Psoas muscle (tissue), 7 donors: ENCODE measurements at regions not wholly inside any gene's neighbourhood (a gene's known extent, or its start where the extent isn't known, plus 50 kb on each side); places are given as distances from the start of the nearest gene placed in this dataset.
"Not testable (repeated sequence)": the region's sequence is repeated elsewhere in the genome, so short reads cannot be mapped to it uniquely, and the experiment has no call there.

Experiments
- ATAC-seq, 4 donors: fragments of 200-7000 bp; cut with Tn5 transposase; one replicate each; pipeline ENCODE4 v1.9.1; 2020; ENCODE audit warnings: moderate library complexity in 3 of 4, mild to moderate bottlenecking in 2 of 4
- DNase-seq, 2 donors: peaks; one replicate each; pipeline ENCODE4 v3.0.0-alpha.2; 2020
- H3K27ac ChIP-seq: fragments of 200-600 bp; one replicate; pipeline ENCODE4 v1.8.0; 2022
- H3K27me3 ChIP-seq, 3 donors: fragments of 200-600 bp in 1 of 3; one replicate each; pipeline versions ENCODE4 v1.6.1 to v1.8.0; 2013 to 2022; ENCODE audit warnings: low read length in 2 of 3, mild to moderate bottlenecking in 2 of 3, moderate library complexity in 1 of 3; ENCODE audit not compliant: insufficient read depth in 3 of 3
- H3K36me3 ChIP-seq, 2 donors: fragments of 200-600 bp in 1 of 2; one replicate each; pipeline versions ENCODE4 v1.6.1 to v1.8.0; 2013 to 2022; ENCODE audit warnings: low read depth in 1 of 2, mild to moderate bottlenecking in 1 of 2, moderate library complexity in 1 of 2; ENCODE audit not compliant: insufficient read depth in 1 of 2
- H3K4me1 ChIP-seq: fragments of 200-600 bp; one replicate; pipeline ENCODE4 v1.8.0; 2022
- H3K4me3 ChIP-seq: fragments of 200-600 bp; one replicate; pipeline ENCODE4 v1.8.0; 2022; ENCODE audit warnings: mild to moderate bottlenecking
- H3K9me3 ChIP-seq: fragments of 200-600 bp; one replicate; pipeline ENCODE4 v1.8.0; 2022
- CTCF ChIP-seq: fragments of 200-600 bp; IDR thresholded peaks from one replicate; pipeline ENCODE4 v1.8.0; 2022; ENCODE audit warnings: antibody characterized with exemption
- WGBS, 3 donors: extraction: QIAGEN DNeasy Blood & Tissue Kit; methylation state at CpG; one replicate each; pipeline versions ENCODE4 v1.1.6 to v1.1.7; 2013; 5-methylcytosine and 5-hydroxymethylcytosine counted together
- intact Hi-C, 2 donors: fragments of 100-400 bp; cut with DNase I; formaldehyde crosslinking; loops; one replicate each; pipeline versions ENCODE4 v1.11.0 to v1.14.2; 2022
- donor health status: healthy with polysubstance abuse.
- donor health status: DM: no; HTN: no; CAD: no; lungs with moderate emphysema.
- donor health status: Bipolar disorder and iron deficiency.
- donor health status: healthy.
- donor health status: DM: yes; HTN: yes; CAD: no.
- donor health status: DM: no; HTN: no; CAD: no.
- donor health status: DM: yes; HTN: yes; CAD: no.

- Histone ChIP-seq H3K27ac (no peak overlapping the region), H3K4me1 (no peaks in the 10 kb centered on the region), H3K36me3 (no peaks in the 10 kb centered on the region), H3K27me3 (no peaks in the 10 kb centered on the region), H3K4me3 (no peak overlapping the region), H3K9me3 (no peaks in the 10 kb centered on the region)
- DNase-seq, result no peak
- intact Hi-C loops, result no loop called here
- no peak for TF ChIP-seq CTCF
- whole genome bisulfite sequencing, 3 donors, result 12 to 16% (median 15%) methylated on average over 3 of the region's 3 CpGs
- no peak for ATAC-seq
Observed at GRCh38 chrX:7637066-7637465, 205.9 kb upstream of the VCX start.

- no peaks in the 10 kb centered on the region for H3K36me3 ChIP-seq
- H3K4me1 ChIP-seq, result no peaks in the 10 kb centered on the region
- intact Hi-C loops, result no loop called here
- WGBS, 3 donors, result 63 to 77% (median 64%) methylated on average over 3 of the region's 3 CpGs
- no peak for TF ChIP-seq CTCF
- no peak overlapping the region for H3K27ac ChIP-seq
- H3K9me3 ChIP-seq, result no peaks in the 10 kb centered on the region
- H3K4me3 ChIP-seq, result no peak overlapping the region
- no peak for ATAC-seq
- H3K27me3 ChIP-seq, result no peaks in the 10 kb centered on the region
- no peak for DNase-seq
Observed at GRCh38 chrX:7635604-7636003, 207.4 kb upstream of the VCX start.

GRCh38 chrX:7620560-7620959, 222.4 kb upstream of the VCX start:
- WGBS, 3 donors, result 52 to 56% (median 52%) methylated on average over 3 of the region's 3 CpGs
- no peak for TF ChIP-seq CTCF
- intact Hi-C loops, result no loop called here
- no peaks in the 10 kb centered on the region for H3K36me3 ChIP-seq
- DNase-seq (no peak), ATAC-seq (no peak)
- no peaks in the 10 kb centered on the region for H3K4me1 ChIP-seq
- no peak overlapping the region for H3K27ac ChIP-seq
- no peaks in the 10 kb centered on the region for H3K9me3 ChIP-seq
- peaks cover 0 to 3% (median 0%) of the 10 kb centered on the region in 3 donors for H3K27me3 ChIP-seq
- H3K4me3 ChIP-seq, result no peak overlapping the region

GRCh38 chrX:7617994-7618393, 225.0 kb upstream of the VCX start:
- Histone ChIP-seq H3K4me1 (no peaks in the 10 kb centered on the region), H3K27me3 (peaks cover 0 to 3% (median 0%) of the 10 kb centered on the region in 3 donors), H3K27ac (no peak overlapping the region), H3K4me3 (no peak overlapping the region), H3K36me3 (no peaks in the 10 kb centered on the region), H3K9me3 (no peaks in the 10 kb centered on the region)
- TF ChIP-seq CTCF, result no peak
- DNase-seq, result no peak
- WGBS, 3 donors, result 73 to 91% (median 84%) methylated on average over 3 of the region's 3 CpGs
- intact Hi-C loops, result no loop called here
- ATAC-seq, result no peak

GRCh38 chrX:7614616-7615015, 228.4 kb upstream of the VCX start:
- Histone ChIP-seq H3K4me1 (no peaks in the 10 kb centered on the region), H3K4me3 (no peak overlapping the region), H3K9me3 (no peaks in the 10 kb centered on the region), H3K27me3 (no peaks in the 10 kb centered on the region), H3K27ac (no peak overlapping the region), H3K36me3 (no peaks in the 10 kb centered on the region)
- 55 to 62% (median 60%) methylated on average over 3 of the region's 3 CpGs for WGBS, 3 donors
- ATAC-seq (no peak), DNase-seq (no peak)
- intact Hi-C loops, result no loop called here
- TF ChIP-seq CTCF, result no peak

- H3K9me3 ChIP-seq, H3K27ac ChIP-seq, DNase-seq, intact Hi-C loops, ATAC-seq, H3K36me3 ChIP-seq, H3K27me3 ChIP-seq, H3K4me3 ChIP-seq, H3K4me1 ChIP-seq: not testable (repeated sequence)
- 98 to 100% methylated on average over 8 to 12 of the region's 29 CpGs; no CpG with 5 or more reads in 1 of the 3 donors for WGBS, 3 donors
Observed at GRCh38 chrX:7608625-7609024, 234.3 kb upstream of the VCX start.
